Cardiac muscle cell (in vitro differentiated cells and primary cell): ENCODE measurements at regions not wholly inside any gene's neighbourhood (a gene's known extent, or its start where the extent isn't known, plus 50 kb on each side); places are given as distances from the start of the nearest gene placed in this dataset.
A peak's percentile ranks its signal among the peaks of the same experiment; 100 is the strongest.

Source experiments
- DNase-seq, 2 donors: peaks; one replicate each; pipeline versions ENCODE4 v3.0.0 to v3.0.0-alpha.2; 2010 to 2017; ENCODE audit warnings: low read depth in 1 of 2, low spot score in 1 of 2
- H3K27ac ChIP-seq: fragments of 200-600 bp; sonication (generic); 2 replicates; pipeline ENCODE4 v1.5.1; 2016
- H3K27me3 ChIP-seq: fragments of 200-600 bp; sonication (generic); 2 replicates; pipeline ENCODE4 v1.6.0; 2016; ENCODE audit warnings: control low read depth
- H3K36me3 ChIP-seq: fragments of 200-600 bp; sonication (generic); 2 replicates; pipeline ENCODE4 v1.5.1; 2016; ENCODE audit warnings: control low read depth
- H3K4me1 ChIP-seq: fragments of 200-600 bp; sonication (generic); 2 replicates; pipeline ENCODE4 v1.8.1; 2017; ENCODE audit warnings: low read depth, mild to moderate bottlenecking, mixed run types
- H3K4me3 ChIP-seq: fragments of 200-600 bp; sonication (generic); 2 replicates; pipeline ENCODE4 v1.5.1; 2016; ENCODE audit warnings: mild to moderate bottlenecking
- H3K9me3 ChIP-seq: fragments of 200-600 bp; sonication (generic); 2 replicates; pipeline ENCODE4 v1.5.1; 2017; ENCODE audit warnings: low read depth, mild to moderate bottlenecking, control low read depth
- CTCF ChIP-seq: IDR thresholded peaks from 2 replicates; pipeline ENCODE4 v1.5.1; 2012; ENCODE audit warnings: low read depth, mild to moderate bottlenecking, low read length

- no peak overlapping the region for H3K4me3 ChIP-seq
- no peak overlapping the region for H3K27ac ChIP-seq
- no peaks in the 10 kb centered on the region for H3K4me1 ChIP-seq
- H3K9me3 ChIP-seq = no peaks in the 10 kb centered on the region
- no peak for TF ChIP-seq CTCF
- no peaks in the 10 kb centered on the region for H3K36me3 ChIP-seq
- H3K27me3 ChIP-seq = no peaks in the 10 kb centered on the region
- DNase-seq = peak in 1 of 2 donors; percentile 5
These were observed 149.1 kb upstream of the FLRT2 start for GRCh38 chr14:85380881-85381280.

GRCh38 chr14:85382341-85382740 is 147.6 kb upstream of the FLRT2 start:
- H3K36me3 ChIP-seq = no peaks in the 10 kb centered on the region

GRCh38 chr14:85387181-85387580 is 142.8 kb upstream of the FLRT2 start:
- Histone ChIP-seq H3K27me3 (no peaks in the 10 kb centered on the region), H3K4me3 (no peak overlapping the region), H3K4me1 (no peaks in the 10 kb centered on the region), H3K27ac (no peak overlapping the region), H3K36me3 (no peaks in the 10 kb centered on the region), H3K9me3 (no peaks in the 10 kb centered on the region)
- no peak for DNase-seq
- TF ChIP-seq CTCF = no peak

More at GRCh38 chr14:85382341-85382740, 147.6 kb upstream of the FLRT2 start:
- Histone ChIP-seq H3K4me3 (no peak overlapping the region), H3K27ac (no peak overlapping the region), H3K9me3 (no peaks in the 10 kb centered on the region), H3K27me3 (no peaks in the 10 kb centered on the region), H3K4me1 (no peaks in the 10 kb centered on the region)
- no peak for TF ChIP-seq CTCF
- no peak for DNase-seq

GRCh38 chr14:85390236-85390635 is 139.7 kb upstream of the FLRT2 start:
- Histone ChIP-seq H3K27me3 (no peaks in the 10 kb centered on the region), H3K4me3 (no peak overlapping the region), H3K27ac (no peak overlapping the region), H3K4me1 (no peaks in the 10 kb centered on the region), H3K9me3 (no peaks in the 10 kb centered on the region), H3K36me3 (no peaks in the 10 kb centered on the region)
- no peak for TF ChIP-seq CTCF
- DNase-seq = no peak

- H3K36me3 ChIP-seq = no peaks in the 10 kb centered on the region
- no peak for DNase-seq
- no peak overlapping the region for H3K27ac ChIP-seq
- no peaks in the 10 kb centered on the region for H3K4me1 ChIP-seq
- H3K9me3 ChIP-seq = no peaks in the 10 kb centered on the region
- no peak for TF ChIP-seq CTCF
- H3K4me3 ChIP-seq = no peak overlapping the region
- H3K27me3 ChIP-seq = no peaks in the 10 kb centered on the region
These were observed 138.5 kb upstream of the FLRT2 start for GRCh38 chr14:85391455-85391854.

- Histone ChIP-seq H3K36me3 (no peaks in the 10 kb centered on the region), H3K4me3 (no peak overlapping the region), H3K4me1 (peaks cover 4% of the 10 kb centered on the region), H3K9me3 (no peaks in the 10 kb centered on the region), H3K27ac (no peak overlapping the region), H3K27me3 (no peaks in the 10 kb centered on the region)
- DNase-seq = no peak
- TF ChIP-seq CTCF = no peak
These were observed 138.1 kb upstream of the FLRT2 start for GRCh38 chr14:85391892-85392291.
